LNCaP clone FGC (cell line): ENCODE measurements at regions not wholly inside any gene's neighbourhood (a gene's known extent, or its start where the extent isn't known, plus 50 kb on each side); places are given as distances from the start of the nearest gene placed in this dataset.

Experiments
- DNase-seq: peaks from one replicate; pipeline ENCODE4 v3.0.0-alpha.2; 2011; ENCODE audit warnings: low read depth
- H3K4me3 ChIP-seq: 2 replicates; pipeline ENCODE4 v1.5.1; 2011; ENCODE audit warnings: mild to moderate bottlenecking, low read depth, low read length, control low read depth
- TF ChIP-seq, protein P1 (sequence below): IDR thresholded peaks from 2 replicates; pipeline ENCODE4 v1.5.1; 2012; ENCODE audit warnings: mild to moderate bottlenecking; ENCODE audit not compliant: control insufficient read depth, insufficient read depth; ENCODE audit errors: extremely low read depth

DNA sequence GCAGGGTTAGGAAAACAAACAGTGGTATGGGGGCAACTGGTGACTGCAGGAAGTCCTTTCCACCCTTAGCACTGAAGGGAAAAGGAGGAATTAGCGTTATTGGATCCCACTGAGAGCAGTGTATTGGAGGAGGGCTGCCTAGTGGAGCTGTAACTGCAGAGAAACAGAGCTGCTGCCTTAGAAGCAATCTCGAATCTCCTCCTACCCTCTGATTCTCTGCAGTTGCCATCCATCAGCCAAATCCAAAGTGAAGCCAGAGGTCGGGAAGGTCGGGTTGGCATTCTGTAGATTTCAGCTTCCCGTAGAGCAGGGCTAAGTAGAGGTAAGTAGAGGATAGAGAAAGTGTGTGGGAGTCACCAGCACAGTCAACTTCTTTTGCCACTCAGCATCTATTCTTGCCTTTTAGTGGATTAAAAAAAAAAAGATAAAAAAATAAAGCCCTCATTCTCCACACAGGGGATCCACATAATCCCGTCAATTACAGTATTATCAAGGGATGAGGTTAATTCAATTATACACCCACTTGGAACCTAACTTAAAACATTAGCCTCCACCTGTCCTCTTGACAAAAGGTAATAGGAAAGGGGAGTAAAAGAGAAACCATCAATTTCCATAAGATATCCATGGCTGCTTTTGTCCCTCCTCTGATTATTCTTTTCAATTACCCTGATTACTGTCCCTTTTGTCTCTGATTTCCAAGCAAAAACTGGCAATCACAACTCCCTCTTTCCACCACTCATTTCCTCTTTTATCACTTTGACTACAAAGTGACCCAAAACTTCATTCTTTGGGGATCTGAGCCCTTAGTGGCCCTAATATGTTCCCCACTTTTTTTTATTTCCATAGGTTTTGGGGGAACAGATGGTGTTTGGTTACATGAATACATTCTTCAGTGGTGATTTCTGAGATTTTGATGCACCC is 234.7 kb downstream of the RBM26 start:
- DNase-seq: no peak
- TF ChIP-seq, protein P1, sequence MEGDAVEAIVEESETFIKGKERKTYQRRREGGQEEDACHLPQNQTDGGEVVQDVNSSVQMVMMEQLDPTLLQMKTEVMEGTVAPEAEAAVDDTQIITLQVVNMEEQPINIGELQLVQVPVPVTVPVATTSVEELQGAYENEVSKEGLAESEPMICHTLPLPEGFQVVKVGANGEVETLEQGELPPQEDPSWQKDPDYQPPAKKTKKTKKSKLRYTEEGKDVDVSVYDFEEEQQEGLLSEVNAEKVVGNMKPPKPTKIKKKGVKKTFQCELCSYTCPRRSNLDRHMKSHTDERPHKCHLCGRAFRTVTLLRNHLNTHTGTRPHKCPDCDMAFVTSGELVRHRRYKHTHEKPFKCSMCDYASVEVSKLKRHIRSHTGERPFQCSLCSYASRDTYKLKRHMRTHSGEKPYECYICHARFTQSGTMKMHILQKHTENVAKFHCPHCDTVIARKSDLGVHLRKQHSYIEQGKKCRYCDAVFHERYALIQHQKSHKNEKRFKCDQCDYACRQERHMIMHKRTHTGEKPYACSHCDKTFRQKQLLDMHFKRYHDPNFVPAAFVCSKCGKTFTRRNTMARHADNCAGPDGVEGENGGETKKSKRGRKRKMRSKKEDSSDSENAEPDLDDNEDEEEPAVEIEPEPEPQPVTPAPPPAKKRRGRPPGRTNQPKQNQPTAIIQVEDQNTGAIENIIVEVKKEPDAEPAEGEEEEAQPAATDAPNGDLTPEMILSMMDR: no peak
- no peak overlapping the region for H3K4me3 ChIP-seq

DNA sequence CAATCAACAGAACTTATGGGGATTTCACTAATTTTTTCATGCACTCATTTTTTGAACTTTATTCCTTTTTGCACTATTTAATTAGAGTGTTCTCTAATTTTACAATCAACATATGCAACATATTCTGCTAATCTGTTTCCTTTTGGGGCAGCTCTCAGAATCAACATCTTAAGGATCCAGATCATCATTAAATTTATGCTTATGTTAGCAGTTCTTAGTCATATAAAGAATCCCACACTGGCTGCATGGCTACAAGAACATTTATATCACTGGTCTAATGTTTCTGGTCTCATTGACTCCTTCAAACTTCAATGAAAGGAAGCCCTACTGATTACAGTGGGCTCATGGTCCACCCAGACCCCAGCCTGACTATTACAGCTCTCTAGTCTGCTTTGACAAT is 245.2 kb downstream of the RBM26 start:
- H3K4me3 ChIP-seq: no peak overlapping the region
- no peak for DNase-seq
- TF ChIP-seq, protein P1: no peak

DNA sequence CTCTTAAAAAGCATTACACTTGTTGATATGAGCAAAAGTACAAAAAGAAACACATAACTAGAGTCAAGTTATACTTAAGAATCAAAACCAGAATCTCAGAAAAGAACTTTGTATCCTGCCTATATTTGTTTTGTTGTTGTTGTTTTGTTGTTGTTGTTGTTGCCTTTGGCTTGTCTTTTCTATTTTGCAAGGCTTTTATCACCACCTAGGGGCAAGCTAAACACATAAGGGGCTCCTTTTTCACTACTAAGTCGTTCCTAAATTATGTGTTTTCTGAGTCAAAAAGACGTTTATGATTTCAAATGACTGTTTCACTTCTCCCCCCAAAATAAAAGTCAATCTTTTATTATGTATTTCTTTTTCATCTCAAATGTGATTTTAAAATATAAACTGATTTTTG is 250.2 kb downstream of the RBM26 start:
- no peak for DNase-seq
- TF ChIP-seq, protein P1: no peak
- no peak overlapping the region for H3K4me3 ChIP-seq

DNA sequence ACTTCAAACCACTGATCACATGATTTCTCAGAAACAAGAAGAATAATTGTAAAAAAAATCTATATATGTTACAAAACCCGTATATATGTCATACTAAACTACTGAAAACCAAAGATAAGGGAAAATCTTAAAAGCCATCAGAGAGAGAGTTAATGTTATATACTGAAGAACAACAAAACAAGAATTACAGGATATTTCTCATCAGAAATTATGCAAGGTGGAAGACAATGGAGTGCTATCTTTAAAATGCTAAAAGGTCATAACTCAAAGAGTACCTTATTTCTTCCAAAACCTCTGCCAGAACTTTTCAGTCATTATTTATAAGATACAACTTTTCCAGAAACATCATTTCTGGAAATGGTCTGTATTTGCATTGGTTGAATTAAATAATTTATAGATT is 256.8 kb downstream of the RBM26 start:
- no peak for DNase-seq
- TF ChIP-seq, protein P1: no peak
- no peak overlapping the region for H3K4me3 ChIP-seq

DNA sequence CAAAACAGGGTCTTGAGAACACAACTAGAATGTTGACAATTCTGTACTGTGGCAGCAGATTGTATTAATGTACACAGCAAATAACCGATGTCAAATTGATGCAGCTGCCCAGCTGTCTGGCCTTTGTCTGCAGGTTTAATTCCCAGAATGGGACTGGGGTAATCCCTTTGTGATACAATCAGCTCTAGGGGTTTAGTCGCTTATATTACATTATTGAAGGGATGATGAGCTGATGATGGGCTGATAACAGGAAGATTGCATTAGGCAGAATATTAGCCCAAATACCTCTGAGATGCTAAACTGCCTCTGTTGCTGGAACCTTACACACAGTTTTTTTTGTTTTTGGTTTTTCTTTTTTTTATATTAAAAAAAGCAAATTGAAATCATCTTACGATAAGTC is 265.0 kb downstream of the RBM26 start:
- DNase-seq: no peak
- H3K4me3 ChIP-seq: no peak overlapping the region
- TF ChIP-seq, protein P1: no peak

DNA sequence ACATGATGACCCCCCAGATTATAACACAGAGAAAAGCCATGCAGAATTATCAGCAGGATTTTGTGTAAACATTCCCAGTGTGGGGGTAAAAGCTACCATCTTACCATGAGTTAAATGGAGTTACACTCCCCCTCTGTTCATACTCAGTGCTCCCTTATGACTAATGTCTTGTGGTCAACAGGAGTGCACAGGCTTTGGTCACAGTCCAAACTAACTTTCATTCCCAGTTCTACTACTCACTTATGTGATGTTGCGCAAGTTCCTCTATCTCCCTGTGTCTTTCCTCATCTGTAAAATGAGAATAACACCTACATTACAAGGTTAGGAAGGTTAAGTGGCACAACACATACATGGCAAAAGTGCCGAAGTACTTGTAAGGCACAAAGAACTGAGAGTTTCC is 277.9 kb downstream of the RBM26 start:
- no peak overlapping the region for H3K4me3 ChIP-seq
- TF ChIP-seq, protein P1: no peak
- no peak for DNase-seq

DNA sequence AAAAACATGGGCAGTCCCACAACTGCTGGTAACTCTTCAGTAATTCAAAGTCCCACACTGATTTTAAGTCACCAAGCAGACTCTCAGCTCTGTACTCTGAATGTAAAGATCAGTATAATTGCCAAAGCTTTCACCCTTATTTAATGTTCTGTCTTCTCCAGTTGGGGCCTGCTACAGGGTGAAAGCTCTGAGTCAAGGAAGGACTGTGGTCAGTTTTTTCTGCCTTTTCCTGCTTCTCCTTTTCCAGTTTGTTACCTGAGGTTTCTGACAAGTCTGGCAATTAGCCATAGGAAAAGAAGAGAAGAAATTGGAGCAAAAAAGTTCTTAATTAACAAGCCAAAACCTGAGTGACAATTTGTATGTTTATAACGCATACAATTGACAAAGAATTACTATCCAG is 279.3 kb downstream of the RBM26 start:
- DNase-seq: no peak

More for the DNA sequence above, 279.3 kb downstream of the RBM26 start:
- H3K4me3 ChIP-seq: no peak overlapping the region
- TF ChIP-seq, protein P1: no peak
